ENCODE measurements at regions not wholly inside any gene's neighbourhood (a gene's known extent, or its start where the extent isn't known, plus 50 kb on each side); places are given as distances from the start of the nearest gene placed in this dataset.
"Not testable (repeated sequence)": the region's sequence is repeated elsewhere in the genome, so short reads cannot be mapped to it uniquely, and the experiment has no call there.

- DNase-seq (ENCODE audit: low read depth in 4 of 4, low spot score in 3 of 4): no peak
These were observed 83.2 kb upstream of the TBX18 start for GRCh38 chr6:84847390-84848160.

- DNase-seq (ENCODE audit: low read depth in 4 of 4, low spot score in 3 of 4): no peak
These were observed 78.2 kb upstream of the TBX18 start for GRCh38 chr6:84842525-84843166.

- DNase-seq (ENCODE audit: low read depth in 4 of 4, low spot score in 3 of 4): not testable (repeated sequence)
These were observed 72.9 kb upstream of the TBX18 start for GRCh38 chr6:84837068-84837866.

- no peak for DNase-seq (ENCODE audit: low read depth in 4 of 4, low spot score in 3 of 4)
These were observed 72.0 kb upstream of the TBX18 start for GRCh38 chr6:84836366-84836765.

- no peak for DNase-seq (ENCODE audit: low read depth in 4 of 4, low spot score in 3 of 4)
These were observed 70.9 kb upstream of the TBX18 start for GRCh38 chr6:84835340-84835739.

GRCh38 chr6:84831924-84832323 is 67.5 kb upstream of the TBX18 start:
- DNase-seq (ENCODE audit: low read depth in 4 of 4, low spot score in 3 of 4): not testable (repeated sequence)

GRCh38 chr6:84825461-84825860 is 61.1 kb upstream of the TBX18 start:
- DNase-seq (ENCODE audit: low read depth in 4 of 4, low spot score in 3 of 4): no peak

GRCh38 chr6:84821314-84821713 is 56.9 kb upstream of the TBX18 start:
- not testable (repeated sequence) for DNase-seq (ENCODE audit: low read depth in 4 of 4, low spot score in 3 of 4)

GRCh38 chr6:84816741-84817140 is 52.3 kb upstream of the TBX18 start:
- DNase-seq (ENCODE audit: low read depth in 4 of 4, low spot score in 3 of 4): no peak

- DNase-seq (ENCODE audit: low read depth in 4 of 4, low spot score in 3 of 4): no peak
These were observed 51.7 kb upstream of the TBX18 start for GRCh38 chr6:84815896-84816735.

Measured in left renal pelvis (tissue), 4 donors.